ENCODE measurements at regions not wholly inside any gene's neighbourhood (a gene's known extent, or its start where the extent isn't known, plus 50 kb on each side); places are given as distances from the start of the nearest gene placed in this dataset.

DNA sequence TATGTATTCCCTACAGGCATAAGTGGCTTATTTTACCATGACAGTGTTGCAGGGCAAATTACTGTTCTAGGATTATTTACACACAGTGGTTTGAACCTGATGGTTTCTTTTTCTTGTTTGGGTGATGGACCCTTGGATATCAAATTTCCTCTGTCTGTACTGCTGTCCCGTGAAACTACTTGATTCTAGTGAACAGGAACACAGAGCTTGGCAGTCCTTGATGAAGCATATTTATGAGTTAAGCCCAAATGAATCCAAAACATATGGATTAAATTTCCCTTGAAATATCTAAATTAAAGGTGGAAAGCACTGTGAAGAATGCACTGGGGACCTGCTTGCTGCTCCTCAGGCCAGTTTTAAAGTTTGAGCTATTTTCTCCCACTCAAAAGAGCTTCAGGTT lies 635.3 kb downstream of the INHBA start:
- DNase-seq (ENCODE audit: insufficient read length, low spot score) (no peak), FAIRE-seq (no peak)
- no peak for TF ChIP-seq CTCF (IDR thresholded peaks at IDR 0.05; ENCODE audit: insufficient read depth, missing control alignments)

DNA sequence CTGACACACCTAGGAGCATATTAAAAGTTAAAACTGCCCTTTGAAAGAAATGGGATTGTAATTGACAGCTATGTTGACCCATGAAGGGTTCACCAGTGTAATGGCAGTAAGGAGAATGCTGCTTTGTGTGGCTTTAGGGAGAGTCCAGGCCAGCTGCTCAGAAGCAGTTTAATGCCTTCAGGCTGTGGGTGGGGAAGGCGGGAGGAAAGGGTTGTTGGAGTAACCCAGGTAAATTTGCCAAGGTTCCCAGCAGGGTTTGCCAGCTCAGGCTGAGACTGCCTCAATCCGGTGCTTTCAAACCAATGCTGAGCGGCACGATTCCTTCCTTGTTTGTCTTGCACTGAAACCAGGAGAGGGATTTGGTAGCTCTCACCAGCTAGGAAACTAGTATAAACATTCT lies 637.2 kb downstream of the INHBA start:
- FAIRE-seq (no peak), DNase-seq (ENCODE audit: insufficient read length, low spot score) (no peak)
- TF ChIP-seq CTCF (IDR thresholded peaks at IDR 0.05; ENCODE audit: insufficient read depth, missing control alignments): no peak

DNA sequence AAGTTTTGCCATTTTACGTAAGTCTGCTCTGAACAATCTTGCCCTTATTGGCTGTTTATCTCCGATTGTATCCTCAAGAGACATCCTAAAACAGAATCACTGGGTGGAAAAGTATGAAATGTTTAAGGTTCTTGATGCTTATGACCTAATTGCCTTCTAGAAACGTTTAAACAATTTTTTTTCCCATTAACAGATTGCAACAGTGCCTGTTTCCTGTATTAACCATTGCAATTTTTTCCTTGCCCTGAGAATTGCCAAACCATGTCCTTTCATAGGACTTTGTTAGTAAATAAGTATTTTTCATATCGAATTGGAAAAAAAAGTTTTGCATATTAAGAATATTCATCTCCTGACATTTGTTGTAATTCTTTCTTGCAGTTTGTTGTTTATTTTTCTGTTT lies 639.8 kb downstream of the INHBA start:
- no peak for TF ChIP-seq CTCF (IDR thresholded peaks at IDR 0.05; ENCODE audit: insufficient read depth, missing control alignments)
- DNase-seq (ENCODE audit: insufficient read length, low spot score) (no peak), FAIRE-seq (no peak)

DNA sequence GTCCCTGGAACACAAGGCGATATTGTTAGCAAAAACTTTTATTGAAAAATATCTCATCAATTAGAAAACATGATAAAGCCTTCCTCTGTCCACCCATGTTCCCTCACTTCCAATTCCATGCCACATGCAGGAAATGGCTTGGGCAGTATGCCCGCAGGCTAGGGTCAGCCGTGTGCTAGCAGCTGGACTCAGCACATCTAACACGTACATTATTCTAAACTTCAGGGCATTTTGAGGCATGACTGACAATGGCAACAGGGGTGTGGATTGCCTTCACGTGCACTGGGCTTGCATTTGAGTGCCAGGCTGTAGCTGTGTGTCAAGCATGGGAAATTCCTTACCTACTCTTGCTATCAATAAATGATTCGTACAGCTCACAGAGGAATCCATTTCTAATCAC lies 642.1 kb downstream of the INHBA start:
- FAIRE-seq (no peak), DNase-seq (ENCODE audit: insufficient read length, low spot score) (no peak)
- no peak for TF ChIP-seq CTCF (IDR thresholded peaks at IDR 0.05; ENCODE audit: insufficient read depth, missing control alignments)

GRCh38 chr7:41059796-41060195 lies 643.1 kb downstream of the INHBA start:
- no peak for TF ChIP-seq CTCF (IDR thresholded peaks at IDR 0.05; ENCODE audit: insufficient read depth, missing control alignments)
- DNase-seq (ENCODE audit: insufficient read length, low spot score) (no peak), FAIRE-seq (no peak)

DNA sequence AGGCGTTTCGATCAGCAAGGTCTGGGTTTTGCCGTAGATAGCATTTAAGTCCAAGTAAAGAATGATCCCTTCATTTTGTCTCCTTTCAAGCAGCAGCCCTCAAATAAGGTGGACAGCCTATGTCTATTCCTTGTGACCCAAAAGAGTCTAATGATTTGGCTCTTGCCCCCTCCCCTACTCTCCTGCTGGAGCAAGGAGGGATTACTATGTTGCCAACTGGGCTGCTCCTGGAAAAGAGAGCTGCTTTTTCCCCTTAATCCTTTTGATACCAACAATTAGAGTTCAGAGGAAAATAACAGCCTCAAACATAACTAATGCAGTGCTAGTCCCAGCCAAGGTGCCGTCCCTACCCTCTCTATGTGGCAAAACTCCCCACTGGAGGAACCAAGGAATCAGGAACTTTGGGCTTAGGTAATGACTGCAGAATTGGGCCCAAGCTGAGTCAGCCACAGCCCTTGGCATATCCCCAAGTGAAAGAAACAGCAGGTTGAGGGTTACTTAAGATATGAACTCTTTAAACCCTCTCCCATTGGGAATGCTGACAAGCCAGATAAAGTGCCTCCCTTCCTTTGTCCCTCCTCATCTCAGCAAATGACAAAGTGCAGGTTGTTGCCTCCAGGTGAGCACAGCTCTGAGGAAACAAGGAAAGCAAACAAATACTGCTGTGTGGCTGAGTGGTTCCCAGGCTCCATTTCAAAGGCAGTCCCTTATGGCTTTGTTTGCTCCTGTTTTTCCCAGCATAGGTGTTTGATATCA lies 643.7 kb downstream of the INHBA start:
- no peak for TF ChIP-seq CTCF (IDR thresholded peaks at IDR 0.05; ENCODE audit: insufficient read depth, missing control alignments)
- DNase-seq (ENCODE audit: insufficient read length, low spot score) (no peak), FAIRE-seq (no peak)

GRCh38 chr7:41054960-41055661 lies 647.8 kb downstream of the INHBA start:
- TF ChIP-seq CTCF (IDR thresholded peaks at IDR 0.05; ENCODE audit: insufficient read depth, missing control alignments): no peak
- no peak for FAIRE-seq
- no peak for DNase-seq (ENCODE audit: insufficient read length, low spot score)

Data from D721Med (cell line).